GM10248 (cell line): ENCODE measurements at regions not wholly inside any gene's neighbourhood (a gene's known extent, or its start where the extent isn't known, plus 50 kb on each side); places are given as distances from the start of the nearest gene placed in this dataset.

ENCODE experiments used
- CTCF ChIA-PET: fragments of 300-600 bp; sonication (Branson Sonifier 250); formaldehyde crosslinking; extraction: SDS; loops from one replicate; lab custom pipeline; 2021; ENCODE audit warnings: antibody characterized with exemption; lab: Yijun Ruan, JAX
- POLR2A ChIA-PET: fragments of 350-650 bp; sonication (Branson Sonifier 250); formaldehyde crosslinking; extraction: SDS; loops from one replicate; lab custom pipeline; 2020; ENCODE audit warnings: antibody characterized with exemption; lab: Yijun Ruan, JAX
- DNase-seq: peaks from one replicate; pipeline ENCODE4 v3.0.0; 2012; ENCODE audit errors: extremely low spot score
- TF ChIP-seq, protein P1 (sequence below): IDR thresholded peaks from 2 replicates; pipeline ENCODE4 v1.5.1; 2012; ENCODE audit warnings: mild to moderate bottlenecking, low read depth; ENCODE audit errors: extremely low read depth, missing control alignments, control extremely low read depth

DNA sequence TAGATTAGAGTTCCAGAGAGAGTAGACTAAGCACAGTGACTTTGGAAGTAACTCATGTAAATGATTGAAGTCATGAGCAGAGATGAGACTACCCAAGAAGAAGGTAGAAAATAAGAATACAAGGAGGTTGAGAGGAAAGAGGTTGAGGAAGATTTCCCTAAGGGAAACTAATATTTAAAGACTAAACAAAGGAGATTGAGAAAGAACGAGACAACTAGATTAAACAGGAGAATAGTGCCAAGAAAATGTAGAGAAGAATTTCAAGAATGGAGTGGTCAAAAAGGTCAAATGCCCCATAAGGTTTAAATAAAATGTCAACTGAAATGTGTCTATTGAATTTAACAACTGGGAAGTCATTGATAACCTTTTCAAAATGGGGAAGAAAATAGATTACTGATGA is 59.0 kb downstream of the RPS29 start:
- DNase-seq = no peak
- TF ChIP-seq, protein P1, sequence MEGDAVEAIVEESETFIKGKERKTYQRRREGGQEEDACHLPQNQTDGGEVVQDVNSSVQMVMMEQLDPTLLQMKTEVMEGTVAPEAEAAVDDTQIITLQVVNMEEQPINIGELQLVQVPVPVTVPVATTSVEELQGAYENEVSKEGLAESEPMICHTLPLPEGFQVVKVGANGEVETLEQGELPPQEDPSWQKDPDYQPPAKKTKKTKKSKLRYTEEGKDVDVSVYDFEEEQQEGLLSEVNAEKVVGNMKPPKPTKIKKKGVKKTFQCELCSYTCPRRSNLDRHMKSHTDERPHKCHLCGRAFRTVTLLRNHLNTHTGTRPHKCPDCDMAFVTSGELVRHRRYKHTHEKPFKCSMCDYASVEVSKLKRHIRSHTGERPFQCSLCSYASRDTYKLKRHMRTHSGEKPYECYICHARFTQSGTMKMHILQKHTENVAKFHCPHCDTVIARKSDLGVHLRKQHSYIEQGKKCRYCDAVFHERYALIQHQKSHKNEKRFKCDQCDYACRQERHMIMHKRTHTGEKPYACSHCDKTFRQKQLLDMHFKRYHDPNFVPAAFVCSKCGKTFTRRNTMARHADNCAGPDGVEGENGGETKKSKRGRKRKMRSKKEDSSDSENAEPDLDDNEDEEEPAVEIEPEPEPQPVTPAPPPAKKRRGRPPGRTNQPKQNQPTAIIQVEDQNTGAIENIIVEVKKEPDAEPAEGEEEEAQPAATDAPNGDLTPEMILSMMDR = no peak
- CTCF ChIA-PET = no interaction called here
- POLR2A ChIA-PET = no interaction called here

DNA sequence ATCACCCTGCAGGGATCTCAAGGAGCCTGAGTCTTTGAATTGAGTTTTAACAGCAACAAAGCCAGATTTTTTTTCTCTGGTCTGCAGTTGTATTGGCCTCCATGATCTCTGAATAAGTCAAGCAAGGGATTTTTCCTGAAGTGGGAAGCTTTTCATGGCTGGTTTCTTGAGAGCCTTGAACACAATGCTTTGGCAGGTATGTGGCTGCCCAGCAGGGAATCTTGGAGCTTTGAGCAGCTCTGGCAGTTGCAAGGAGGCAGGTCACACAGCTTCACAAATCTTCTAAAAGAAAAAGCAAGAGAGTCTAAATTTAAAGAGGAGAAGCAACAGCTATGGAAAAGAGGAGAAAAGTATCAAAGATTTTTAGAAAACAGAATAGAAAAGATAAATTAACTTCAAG is 60.1 kb downstream of the RPS29 start:
- TF ChIP-seq, protein P1 = no peak
- ChIA-PET CTCF (interaction anchor here (0.9 to 1.2 kb wide), 3 partner anchors 22 to 65 kb away, joined by 3 to 4 read pairs (median 3); no protein-coding TSS in a partner anchor), POLR2A (no interaction called here)
- no peak for DNase-seq

DNA sequence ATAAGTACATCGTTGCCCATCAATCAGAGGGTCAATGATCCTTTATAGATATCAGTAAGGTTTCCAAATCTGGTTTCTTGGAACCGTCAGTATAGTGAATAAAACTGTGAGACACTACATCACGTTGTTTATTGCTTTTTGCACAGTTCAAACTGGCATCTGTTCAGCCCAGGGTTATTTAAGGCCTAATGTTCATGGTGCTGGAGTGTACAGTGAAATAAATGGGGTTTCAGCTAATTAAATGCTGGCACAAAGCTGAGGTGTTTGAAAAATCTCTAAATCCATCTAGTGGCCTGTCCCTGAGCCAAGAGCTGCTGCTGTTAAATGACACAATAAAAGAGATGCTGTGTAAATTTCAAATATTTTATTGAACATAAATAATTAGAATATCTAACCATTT is 69.9 kb downstream of the RPS29 start:
- TF ChIP-seq, protein P1 = no peak
- DNase-seq = no peak
- ChIA-PET POLR2A (no interaction called here), CTCF (no interaction called here)

- ChIA-PET POLR2A (no interaction called here), CTCF (no interaction called here)
These were observed 73.6 kb downstream of the RPS29 start for GRCh38 chr14:49512571-49512970.

DNA sequence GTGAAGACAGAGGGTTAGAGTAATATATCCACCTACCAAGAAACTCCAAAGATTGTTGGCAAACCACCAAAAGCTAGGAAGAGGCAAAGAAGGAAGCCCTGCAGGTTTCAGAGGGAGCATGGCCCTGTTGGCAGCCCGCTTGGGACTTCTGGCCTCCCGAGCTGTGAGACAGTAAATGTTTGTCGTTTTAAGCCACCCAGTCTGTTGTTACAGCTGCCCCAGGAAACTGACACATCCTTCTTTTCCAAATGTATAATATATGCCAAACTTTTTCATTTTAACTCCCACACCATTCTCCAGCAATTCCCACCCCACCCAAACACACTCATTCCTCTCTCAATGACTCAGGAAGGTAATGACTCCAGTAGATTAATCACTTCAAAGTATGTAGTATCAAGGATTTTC is 74.0 kb downstream of the RPS29 start:
- no peak for DNase-seq
- TF ChIP-seq, protein P1 = no peak
- ChIA-PET POLR2A (no interaction called here), CTCF (interaction anchor here (1.7 kb wide), 1 partner anchor 14 kb away, joined by 6 read pairs; no protein-coding TSS in a partner anchor)

More at GRCh38 chr14:49512571-49512970, 73.6 kb downstream of the RPS29 start:
- no peak for DNase-seq
- TF ChIP-seq, protein P1 = no peak

DNA sequence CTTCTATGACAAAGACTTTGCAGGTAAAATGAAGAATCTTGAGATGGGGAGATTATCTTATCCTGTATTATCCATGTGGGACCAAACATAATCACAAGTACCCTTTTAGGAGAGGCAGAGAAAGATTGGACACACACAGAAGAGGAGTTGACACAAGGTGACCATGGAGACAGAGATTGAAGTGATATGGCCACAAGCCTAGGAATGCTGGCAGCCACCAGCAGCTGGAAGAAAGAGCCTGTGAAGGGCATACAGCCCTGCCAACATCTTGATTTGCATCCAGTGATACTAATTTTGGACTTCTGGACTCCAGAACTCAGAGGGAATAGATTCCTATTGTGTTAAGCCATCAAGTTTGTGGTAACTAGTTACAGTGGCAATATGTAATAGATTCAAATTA is 78.1 kb downstream of the RPS29 start:
- no peak for DNase-seq
- TF ChIP-seq, protein P1 = no peak
- ChIA-PET POLR2A (no interaction called here), CTCF (interaction anchor here (1.0 kb wide), 1 partner anchor 10 kb away, joined by 6 read pairs; no protein-coding TSS in a partner anchor)
